BLaER1 treated with 17β-estradiol and CSF1 and Interleukin-3, amounts not matched to agents 10 nM and 100 nM (cell line): ENCODE measurements at regions not wholly inside any gene's neighbourhood (a gene's known extent, or its start where the extent isn't known, plus 50 kb on each side); places are given as distances from the start of the nearest gene placed in this dataset.
"Not testable (repeated sequence)": the region's sequence is repeated elsewhere in the genome, so short reads cannot be mapped to it uniquely, and the experiment has no call there.

Source experiments
- H3K27ac ChIP-seq, 11 experiments: shearing (Covaris generic); formaldehyde crosslinking; 2 replicates each; pipeline ENCODE4 v1.8.1; 2022
- H3K27me3 ChIP-seq, 11 experiments: shearing (Covaris generic); formaldehyde crosslinking; 2 replicates each; pipeline ENCODE4 v1.8.1; 2022
- H3K36me3 ChIP-seq, 11 experiments: shearing (Covaris generic); formaldehyde crosslinking; 2 replicates each; pipeline ENCODE4 v1.8.1; 2022
- H3K4me1 ChIP-seq, 10 experiments: shearing (Covaris generic); formaldehyde crosslinking; 2 replicates each; pipeline ENCODE4 v1.8.1; 2022
- H3K4me2 ChIP-seq, 11 experiments: shearing (Covaris generic); formaldehyde crosslinking; 2 replicates each; pipeline ENCODE4 v1.8.1; 2022
- H3K4me3 ChIP-seq, 10 experiments: shearing (Covaris generic); formaldehyde crosslinking; 2 replicates each; pipeline ENCODE4 v1.8.1; 2022
- H3K9ac ChIP-seq, 11 experiments: shearing (Covaris generic); formaldehyde crosslinking; 2 replicates each; pipeline ENCODE4 v1.8.1; 2022
- H3K9me3 ChIP-seq, 11 experiments: shearing (Covaris generic); formaldehyde crosslinking; replicated peaks in 1 of 11; 2 replicates each; pipeline ENCODE4 v1.8.1; 2022
- H4K20me1 ChIP-seq, 11 experiments: shearing (Covaris generic); formaldehyde crosslinking; 2 replicates each; pipeline ENCODE4 v1.8.1; 2022
- Cebpa-rat ChIP-seq, 11 experiments: shearing (Covaris generic); IDR thresholded peaks; 2 replicates each; pipeline ENCODE4 v1.8.1; 2022

DNA sequence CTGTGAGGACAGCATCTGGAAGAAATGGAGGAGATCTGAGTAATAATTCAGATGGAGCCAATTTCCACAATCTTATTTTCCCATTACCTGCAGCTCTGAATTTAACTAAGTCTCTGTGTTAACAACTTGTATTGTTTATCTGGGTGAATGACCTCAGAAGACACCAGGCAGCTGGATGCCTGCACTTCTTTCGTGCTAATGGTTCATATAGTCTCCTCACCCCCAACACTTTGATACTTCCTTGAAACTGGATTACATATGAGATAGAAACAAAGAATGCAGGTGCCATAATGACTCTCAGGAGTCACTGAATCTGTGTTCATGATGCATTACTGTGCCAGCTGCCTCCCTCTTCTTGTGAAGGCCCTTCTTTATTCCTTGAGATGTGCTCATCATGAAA lies 125.6 kb upstream of the VPREB1 start:
- peaks cover 0 to 4% (median 0%) of the 10 kb centered on the region in 11 experiments; a peak in 4 of 22 replicates for H3K9me3 ChIP-seq
- TF ChIP-seq Cebpa-rat (IDR thresholded peaks at IDR 0.05) = no peak
- no peak overlapping the region for H3K4me3 ChIP-seq
- H3K27ac ChIP-seq = no peak overlapping the region
- H3K4me1 ChIP-seq = peaks cover 0 to 5% (median 0%) of the 10 kb centered on the region in 10 experiments; a peak in 1 of 20 replicates
- H3K4me2 ChIP-seq = no peak overlapping the region
- no peaks in the 10 kb centered on the region for H3K36me3 ChIP-seq
- H3K9ac ChIP-seq = no peak overlapping the region
- H4K20me1 ChIP-seq = no peaks in the 10 kb centered on the region
- peaks cover 18 to 34% (median 27%) of the 10 kb centered on the region in 11 experiments for H3K27me3 ChIP-seq

DNA sequence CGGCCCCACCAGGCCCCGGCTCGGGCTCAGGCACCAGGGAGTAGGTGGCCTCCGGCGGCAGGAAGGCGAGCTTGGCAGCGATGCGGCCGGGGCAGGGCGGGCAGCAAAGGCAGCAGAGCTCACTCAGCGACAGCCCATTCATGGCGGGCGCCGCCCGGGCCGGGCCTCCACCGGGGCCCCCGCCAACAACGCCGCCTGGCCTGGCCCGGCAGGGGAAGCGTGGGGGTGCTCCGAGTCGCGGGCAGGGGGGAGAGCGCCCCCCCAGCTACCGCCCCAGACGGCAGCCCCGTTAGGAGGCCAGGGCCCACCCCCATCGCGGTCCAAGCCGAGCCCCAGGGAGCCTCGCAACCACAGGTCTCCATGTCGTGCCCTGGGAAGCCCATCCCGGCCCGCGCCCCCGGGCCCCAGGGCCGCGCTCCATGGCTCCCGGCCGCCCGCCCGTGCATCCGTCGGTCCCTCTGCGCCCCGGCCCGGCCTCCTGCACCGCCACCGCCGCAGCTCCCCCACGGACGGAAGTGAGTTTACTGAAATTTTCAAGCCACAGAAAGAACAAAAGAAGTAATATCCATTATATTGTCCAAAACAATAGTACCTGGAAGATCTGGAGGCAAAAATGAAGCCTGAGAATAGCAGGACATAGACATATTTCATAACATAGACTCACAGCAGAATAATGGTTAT lies 126.6 kb upstream of the VPREB1 start:
- H3K27ac ChIP-seq, H3K36me3 ChIP-seq, H4K20me1 ChIP-seq, H3K4me1 ChIP-seq, H3K9me3 ChIP-seq, H3K9ac ChIP-seq: not testable (repeated sequence)
- Histone ChIP-seq H3K4me3 (peak overlapping the region in 9 of 10 experiments; percentile 18 to 59 (median 40); a peak in 13 of 20 replicates), H3K4me2 (peak overlapping the region; percentile 38 to 70 (median 64); a peak in 20 of 22 replicates), H3K27me3 (peaks cover 18 to 34% (median 27%) of the 10 kb centered on the region in 11 experiments)

DNA sequence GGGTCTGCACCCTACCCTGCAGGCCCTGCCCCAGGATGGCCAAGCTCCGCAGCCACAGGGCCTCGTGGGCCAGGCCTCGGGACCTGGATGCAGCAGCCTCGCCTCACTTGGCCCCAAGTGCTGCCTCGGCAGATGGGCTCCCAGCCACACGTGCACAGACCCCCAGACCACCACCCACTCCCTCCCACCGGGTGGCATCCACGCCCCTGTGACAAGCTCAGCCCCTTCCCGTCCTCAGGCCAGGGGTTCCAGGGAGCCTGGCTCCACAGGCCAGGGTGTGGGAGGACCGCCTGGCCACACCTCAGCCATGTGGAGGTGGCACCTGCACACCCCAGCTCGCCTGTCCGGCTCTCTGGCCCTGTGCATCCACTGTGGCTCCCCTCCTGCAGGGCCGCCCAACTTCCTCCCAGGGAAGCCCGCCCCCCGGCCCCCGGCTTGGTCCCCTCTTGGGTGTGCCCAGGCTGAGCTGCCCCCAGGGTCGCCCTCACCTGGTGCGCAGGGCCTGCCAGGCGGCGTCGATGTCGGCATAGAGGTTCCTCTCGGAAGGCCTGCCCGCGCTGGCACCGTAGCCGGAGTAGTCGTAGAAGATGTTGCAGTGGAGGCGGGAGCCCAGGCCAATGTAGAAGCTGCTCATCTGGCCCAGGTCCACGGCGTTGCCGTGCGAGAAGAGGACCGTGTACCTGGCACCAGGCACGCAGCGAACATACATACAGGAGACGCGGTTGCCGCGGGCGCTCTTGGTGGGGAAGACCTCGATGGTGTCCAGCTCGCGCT lies 127.4 kb upstream of the VPREB1 start:
- Histone ChIP-seq H3K4me1 (peaks cover 0 to 16% (median 8%) of the 10 kb centered on the region in 10 experiments; a peak in 16 of 20 replicates), H3K4me2 (peak overlapping the region in 2 of 11 experiments; percentile 64; a peak in 3 of 22 replicates), H3K27me3 (peaks cover 18 to 34% (median 27%) of the 10 kb centered on the region in 11 experiments)
- not testable (repeated sequence) for H3K27ac ChIP-seq, H3K4me3 ChIP-seq, H4K20me1 ChIP-seq, H3K36me3 ChIP-seq, H3K9ac ChIP-seq, H3K9me3 ChIP-seq

DNA sequence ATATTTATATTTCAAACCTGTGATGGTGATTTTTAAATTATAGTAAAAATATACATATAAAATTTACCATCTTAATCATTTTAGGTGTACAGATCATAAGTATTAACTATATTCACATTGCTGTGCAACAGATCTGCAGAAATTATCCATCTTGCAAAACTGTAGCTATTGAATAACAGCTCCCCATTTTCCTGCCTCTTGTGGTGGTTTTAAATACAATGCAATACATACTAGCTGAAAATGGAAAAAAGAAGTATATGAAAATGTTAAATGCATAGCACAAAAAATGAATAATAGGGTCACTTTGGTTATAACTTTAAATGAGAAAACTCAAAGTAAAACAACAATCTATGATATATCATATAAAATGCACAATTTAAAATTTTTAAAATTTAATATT lies 130.9 kb upstream of the VPREB1 start:
- H3K36me3 ChIP-seq = no peaks in the 10 kb centered on the region
- no peaks in the 10 kb centered on the region for H4K20me1 ChIP-seq
- TF ChIP-seq Cebpa-rat (IDR thresholded peaks at IDR 0.05) = no peak
- no peak overlapping the region for H3K27ac ChIP-seq
- H3K27me3 ChIP-seq = peaks cover 10 to 23% (median 17%) of the 10 kb centered on the region in 11 experiments
- no peaks in the 10 kb centered on the region for H3K9me3 ChIP-seq
- no peak overlapping the region for H3K4me3 ChIP-seq
- no peak overlapping the region for H3K9ac ChIP-seq
- no peak overlapping the region for H3K4me2 ChIP-seq
- peaks cover 19 to 47% (median 36%) of the 10 kb centered on the region in 10 experiments for H3K4me1 ChIP-seq

DNA sequence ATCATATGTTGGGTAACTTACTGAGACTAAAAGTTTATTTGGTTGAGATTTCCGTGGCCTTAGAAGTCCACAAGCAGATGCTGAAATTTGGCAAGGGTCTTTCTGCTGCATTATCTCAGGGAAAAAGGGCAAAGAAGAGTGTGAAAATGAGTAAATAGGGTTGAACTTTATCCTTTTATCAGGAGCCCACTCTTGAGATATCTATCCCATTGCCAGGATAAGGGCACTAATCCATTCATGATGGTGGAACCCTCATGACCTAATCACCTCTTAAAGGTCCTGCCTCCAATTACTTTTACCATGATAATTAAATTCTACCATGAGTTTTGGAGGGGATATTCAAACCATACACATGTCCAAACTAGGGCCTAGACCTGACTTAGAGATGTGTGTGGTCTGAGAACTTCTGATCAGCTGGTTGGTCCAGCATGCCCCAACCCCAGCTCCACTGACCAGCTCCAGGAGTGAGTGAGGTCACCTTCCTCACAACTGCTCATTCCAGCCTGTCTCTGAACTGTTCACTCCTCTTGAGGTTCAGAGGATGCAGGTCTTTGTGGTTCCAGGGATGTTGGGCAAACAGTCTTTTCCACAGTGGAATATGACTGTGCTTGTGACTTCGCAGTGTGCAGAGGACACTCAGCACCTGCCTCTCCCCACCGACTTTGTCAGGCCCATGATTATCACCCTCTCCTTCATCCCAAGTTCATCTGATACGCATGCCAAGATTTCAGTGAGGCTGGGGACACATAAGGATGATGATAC lies 130.1 kb upstream of the TOP3B start:
- no peak overlapping the region for H3K9ac ChIP-seq
- H3K27ac ChIP-seq = no peak overlapping the region
- H3K4me3 ChIP-seq = no peak overlapping the region
- no peaks in the 10 kb centered on the region for H4K20me1 ChIP-seq
- no peaks in the 10 kb centered on the region for H3K9me3 ChIP-seq
- H3K4me2 ChIP-seq = peak overlapping the region in 8 of 11 experiments; percentile 61 to 89 (median 83); a peak in 11 of 22 replicates
- no peak for TF ChIP-seq Cebpa-rat (IDR thresholded peaks at IDR 0.05)
- H3K27me3 ChIP-seq = peaks cover 0 to 13% (median 7%) of the 10 kb centered on the region in 11 experiments; a peak in 20 of 22 replicates
- no peaks in the 10 kb centered on the region for H3K36me3 ChIP-seq
- H3K4me1 ChIP-seq = peaks cover 19 to 42% (median 34%) of the 10 kb centered on the region in 10 experiments

DNA sequence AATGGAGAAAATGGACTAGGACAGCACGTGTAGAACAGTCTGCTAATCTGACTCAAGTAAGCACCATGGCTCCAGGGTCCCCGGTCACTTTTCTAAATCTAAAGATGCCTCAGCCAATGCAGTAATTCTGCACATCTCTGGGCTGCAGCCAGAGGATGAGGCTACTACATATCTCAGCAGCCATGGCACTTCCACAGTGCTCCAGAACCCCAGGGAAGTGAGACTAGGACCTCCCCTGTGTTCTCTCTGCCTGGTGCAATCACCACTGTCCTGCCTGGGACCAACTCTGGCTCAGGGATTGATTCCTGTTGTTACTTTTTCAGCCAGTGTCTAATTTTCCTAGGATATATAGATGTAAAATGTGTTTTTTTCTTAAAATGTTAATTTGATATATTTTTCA lies 129.4 kb upstream of the TOP3B start:
- H3K27ac ChIP-seq = peak overlapping the region in 6 of 11 experiments; percentile 50 to 83 (median 78); a peak in 8 of 22 replicates
- H3K27me3 ChIP-seq = peaks cover 0 to 6% (median 1%) of the 10 kb centered on the region in 11 experiments; a peak in 16 of 22 replicates
- H3K9me3 ChIP-seq = no peaks in the 10 kb centered on the region
- H3K4me1 ChIP-seq = peaks cover 19 to 44% (median 38%) of the 10 kb centered on the region in 10 experiments
- no peaks in the 10 kb centered on the region for H4K20me1 ChIP-seq
- no peak overlapping the region for H3K4me3 ChIP-seq
- H3K36me3 ChIP-seq = no peaks in the 10 kb centered on the region
- H3K9ac ChIP-seq = peak overlapping the region in 1 of 11 experiments; percentile 52; a peak in 1 of 22 replicates
- no peak for TF ChIP-seq Cebpa-rat (IDR thresholded peaks at IDR 0.05)
- peak overlapping the region in 10 of 11 experiments; percentile 18 to 89 (median 82); a peak in 19 of 22 replicates for H3K4me2 ChIP-seq

DNA sequence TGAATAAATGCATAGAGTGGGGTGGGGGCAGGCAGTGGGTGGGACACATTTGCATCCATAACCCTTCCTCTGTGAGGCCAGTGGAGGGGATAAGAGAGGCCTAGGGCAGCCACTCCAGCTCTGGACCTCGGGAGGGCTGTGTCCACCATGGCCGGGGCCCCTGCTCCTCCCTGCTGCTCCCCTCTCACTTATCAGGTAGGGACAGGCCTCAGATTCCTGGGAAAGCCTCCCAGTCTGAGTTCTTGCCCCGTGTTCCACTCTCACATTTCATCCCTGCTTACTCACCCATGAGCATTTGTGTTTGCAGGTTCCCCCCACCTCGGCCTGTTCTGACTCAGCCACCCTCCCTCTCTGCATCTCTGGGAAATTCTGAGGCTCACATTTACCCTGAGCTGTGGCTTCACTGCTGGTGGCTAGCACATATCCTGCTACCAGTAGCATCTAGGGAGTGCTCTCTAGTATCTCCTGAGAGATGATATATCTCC lies 128.7 kb upstream of the TOP3B start:
- H3K36me3 ChIP-seq = no peaks in the 10 kb centered on the region
- H4K20me1 ChIP-seq = no peaks in the 10 kb centered on the region
- TF ChIP-seq Cebpa-rat (IDR thresholded peaks at IDR 0.05) = no peak
- peak overlapping the region in 9 of 11 experiments; percentile 50 to 83 (median 76); a peak in 18 of 22 replicates for H3K27ac ChIP-seq
- peak overlapping the region in 8 of 11 experiments; percentile 41 to 66 (median 62); a peak in 15 of 22 replicates for H3K9ac ChIP-seq
- H3K4me2 ChIP-seq = peak overlapping the region; percentile 56 to 89 (median 81)
- no peaks in the 10 kb centered on the region for H3K9me3 ChIP-seq
- H3K4me3 ChIP-seq = peak overlapping the region in 2 of 10 experiments; percentile 12 to 28; a peak in 1 of 20 replicates
- H3K27me3 ChIP-seq = peaks cover 0 to 1% (median 0%) of the 10 kb centered on the region in 11 experiments; a peak in 1 of 22 replicates
- H3K4me1 ChIP-seq = peaks cover 22 to 50% (median 45%) of the 10 kb centered on the region in 10 experiments

DNA sequence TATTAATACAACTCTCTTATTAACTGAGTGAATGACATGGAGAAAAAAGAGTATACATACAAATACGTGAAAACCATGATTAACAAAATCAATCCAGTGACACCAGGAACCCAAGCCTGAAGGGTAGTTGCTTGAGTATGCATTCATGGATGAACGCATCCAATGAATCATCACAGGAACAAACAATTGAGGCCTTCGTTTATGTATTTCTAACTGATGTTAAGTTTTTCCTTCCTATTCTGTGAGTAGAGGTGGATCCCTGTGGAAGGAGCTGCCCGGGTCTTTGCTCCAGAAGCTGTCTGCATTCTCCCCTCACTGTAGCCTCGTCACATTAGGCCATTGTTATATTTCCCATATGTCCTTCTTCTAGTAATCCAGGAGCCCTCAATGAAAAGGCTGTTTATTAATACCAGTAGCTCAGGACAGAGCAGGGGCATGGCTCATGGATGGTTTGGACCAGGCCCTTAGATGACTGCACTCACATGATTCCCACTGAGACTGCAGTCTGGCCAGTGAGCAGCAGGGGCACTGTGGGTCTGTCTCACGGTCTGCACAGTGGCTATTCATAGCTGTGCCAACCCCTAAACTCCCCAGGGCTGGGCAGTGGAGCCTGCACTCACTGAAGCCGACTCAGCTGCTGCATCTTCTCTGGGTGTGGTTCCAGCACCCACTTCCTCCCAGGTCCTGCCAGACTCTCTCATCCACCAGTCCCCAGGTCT lies 128.1 kb upstream of the TOP3B start:
- Histone ChIP-seq H3K9me3 (no peaks in the 10 kb centered on the region), H3K27me3 (no peaks in the 10 kb centered on the region), H3K4me1 (peaks cover 22 to 52% (median 46%) of the 10 kb centered on the region in 10 experiments), H3K36me3 (no peaks in the 10 kb centered on the region), H4K20me1 (no peaks in the 10 kb centered on the region), H3K27ac (peak overlapping the region in 9 of 11 experiments; percentile 54 to 83 (median 76); a peak in 18 of 22 replicates), H3K4me2 (peak overlapping the region; percentile 56 to 89 (median 81)), H3K4me3 (0 out of 20 replicates have a peak overlapping the region, but pooled peaks of 1 of the 10 experiments have one; percentile 28), H3K9ac (peak overlapping the region in 9 of 11 experiments; percentile 17 to 67 (median 61); a peak in 16 of 22 replicates)
- no peak for TF ChIP-seq Cebpa-rat (IDR thresholded peaks at IDR 0.05)
